Parathyroid adenoma (tissue), 2 donors: ENCODE measurements at regions not wholly inside any gene's neighbourhood (a gene's known extent, or its start where the extent isn't known, plus 50 kb on each side); places are given as distances from the start of the nearest gene placed in this dataset.

ENCODE experiments used
- H2AFZ ChIP-seq: fragments of 300-600 bp; sonication (generic); one replicate; pipeline ENCODE4 v1.7.0; 2017; ENCODE audit warnings: antibody characterized with exemption, mild to moderate bottlenecking
- H3K27ac ChIP-seq: fragments of 300-600 bp; sonication (generic); one replicate; pipeline ENCODE4 v1.7.0; 2017
- H3K27me3 ChIP-seq: fragments of 300-600 bp; sonication (generic); one replicate; pipeline ENCODE4 v1.7.0; 2017; ENCODE audit warnings: low read length; ENCODE audit not compliant: control insufficient read depth, insufficient read depth
- H3K36me3 ChIP-seq: fragments of 300-600 bp; sonication (generic); one replicate; pipeline ENCODE4 v1.7.0; 2017; ENCODE audit warnings: low read length; ENCODE audit not compliant: control insufficient read depth, insufficient read depth
- H3K4me1 ChIP-seq: fragments of 300-600 bp; sonication (generic); one replicate; pipeline ENCODE4 v1.7.0; 2017; ENCODE audit warnings: control low read depth
- H3K4me2 ChIP-seq: fragments of 300-600 bp; sonication (generic); one replicate; pipeline ENCODE4 v1.7.0; 2017; ENCODE audit warnings: low read length
- H3K4me3 ChIP-seq: fragments of 300-600 bp; sonication (generic); one replicate; pipeline ENCODE4 v1.7.0; 2017; ENCODE audit warnings: low read depth, low read length
- H3K79me2 ChIP-seq: fragments of 300-600 bp; sonication (generic); one replicate; pipeline ENCODE4 v1.7.0; 2017; ENCODE audit warnings: control low read depth
- H3K9ac ChIP-seq: fragments of 300-600 bp; sonication (generic); one replicate; pipeline ENCODE4 v1.7.0; 2017; ENCODE audit warnings: mild to moderate bottlenecking
- H3K9me3 ChIP-seq: fragments of 300-600 bp; sonication (generic); one replicate; pipeline ENCODE4 v1.7.0; 2017; ENCODE audit warnings: low read length; ENCODE audit not compliant: control insufficient read depth
- CTCF ChIP-seq: fragments of 300-600 bp; sonication (generic); IDR thresholded peaks from one replicate; pipeline ENCODE4 v1.7.0; 2017; ENCODE audit warnings: antibody characterized with exemption, mild to moderate bottlenecking
- donor health status: primary hyperparathyroidism.

GRCh38 chr16:86419518-86419917, 90.8 kb upstream of the FOXF1 start:
- Histone ChIP-seq H3K27me3 (no peaks in the 10 kb centered on the region), H3K4me3 (no peak overlapping the region), H2AFZ (no peak overlapping the region), H3K36me3 (no peaks in the 10 kb centered on the region), H3K9ac (no peak overlapping the region), H3K4me2 (no peak overlapping the region), H3K27ac (no peak overlapping the region), H3K4me1 (no peaks in the 10 kb centered on the region), H3K79me2 (no peaks in the 10 kb centered on the region), H3K9me3 (no peaks in the 10 kb centered on the region)
- TF ChIP-seq CTCF = no peak

DNA sequence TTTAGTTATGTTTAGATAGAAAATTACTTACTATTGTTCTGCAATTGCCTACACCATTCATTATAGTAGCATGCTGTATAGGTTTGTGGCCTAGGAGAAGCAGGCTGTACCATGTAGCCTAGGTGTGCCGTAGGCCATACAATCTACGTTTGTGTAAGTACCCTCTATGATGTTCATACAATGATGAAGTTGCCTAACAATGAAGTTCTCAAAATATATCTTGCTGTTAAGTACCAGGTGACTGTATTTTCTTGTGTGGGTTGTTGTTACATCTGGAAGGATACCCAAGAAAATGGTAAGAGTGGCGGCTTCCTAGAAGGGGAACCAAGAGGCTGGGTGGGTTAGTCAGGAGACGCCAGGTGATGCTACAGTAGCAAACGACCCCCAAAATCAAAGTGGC, 88.3 kb upstream of the FOXF1 start:
- no peaks in the 10 kb centered on the region for H3K79me2 ChIP-seq
- no peaks in the 10 kb centered on the region for H3K4me1 ChIP-seq
- no peak overlapping the region for H3K4me2 ChIP-seq
- no peak for TF ChIP-seq CTCF
- no peaks in the 10 kb centered on the region for H3K27me3 ChIP-seq
- no peak overlapping the region for H2AFZ ChIP-seq
- H3K4me3 ChIP-seq = no peak overlapping the region
- H3K9ac ChIP-seq = no peak overlapping the region
- no peak overlapping the region for H3K27ac ChIP-seq
- no peaks in the 10 kb centered on the region for H3K36me3 ChIP-seq
- H3K9me3 ChIP-seq = no peaks in the 10 kb centered on the region

DNA sequence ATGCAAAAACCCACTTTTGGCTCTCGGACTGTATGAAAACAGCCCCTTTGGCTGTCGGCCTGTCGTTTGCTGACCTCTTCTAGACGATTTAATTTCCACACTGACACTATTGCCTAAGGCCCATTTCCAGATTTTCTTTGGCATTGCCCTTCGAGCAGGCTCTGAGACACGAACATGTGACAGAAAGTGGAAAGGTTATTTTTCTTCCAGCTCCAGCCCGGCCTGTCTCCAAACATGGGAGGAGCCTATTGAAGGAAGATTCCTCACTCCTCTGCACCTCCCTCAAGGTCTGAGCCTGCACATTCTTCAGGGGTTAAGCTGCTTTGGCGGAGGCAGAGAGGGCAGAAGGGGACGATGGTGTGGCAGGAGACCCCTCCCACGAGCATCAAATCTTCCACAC, 85.9 kb upstream of the FOXF1 start:
- no peak overlapping the region for H3K4me2 ChIP-seq
- H3K79me2 ChIP-seq = no peaks in the 10 kb centered on the region
- H3K4me3 ChIP-seq = no peak overlapping the region
- H3K36me3 ChIP-seq = no peaks in the 10 kb centered on the region
- no peak overlapping the region for H2AFZ ChIP-seq
- H3K27me3 ChIP-seq = no peaks in the 10 kb centered on the region
- no peaks in the 10 kb centered on the region for H3K9me3 ChIP-seq
- no peak for TF ChIP-seq CTCF
- H3K9ac ChIP-seq = no peak overlapping the region
- H3K27ac ChIP-seq = no peak overlapping the region
- H3K4me1 ChIP-seq = no peaks in the 10 kb centered on the region

GRCh38 chr16:86424985-86425384, 85.3 kb upstream of the FOXF1 start:
- H3K79me2 ChIP-seq = no peaks in the 10 kb centered on the region
- no peak overlapping the region for H3K4me3 ChIP-seq
- H3K9me3 ChIP-seq = no peaks in the 10 kb centered on the region
- H3K4me1 ChIP-seq = no peaks in the 10 kb centered on the region
- H3K4me2 ChIP-seq = no peak overlapping the region
- H3K27ac ChIP-seq = no peak overlapping the region
- no peaks in the 10 kb centered on the region for H3K27me3 ChIP-seq
- no peak overlapping the region for H2AFZ ChIP-seq
- H3K36me3 ChIP-seq = no peaks in the 10 kb centered on the region
- H3K9ac ChIP-seq = no peak overlapping the region
- no peak for TF ChIP-seq CTCF

DNA sequence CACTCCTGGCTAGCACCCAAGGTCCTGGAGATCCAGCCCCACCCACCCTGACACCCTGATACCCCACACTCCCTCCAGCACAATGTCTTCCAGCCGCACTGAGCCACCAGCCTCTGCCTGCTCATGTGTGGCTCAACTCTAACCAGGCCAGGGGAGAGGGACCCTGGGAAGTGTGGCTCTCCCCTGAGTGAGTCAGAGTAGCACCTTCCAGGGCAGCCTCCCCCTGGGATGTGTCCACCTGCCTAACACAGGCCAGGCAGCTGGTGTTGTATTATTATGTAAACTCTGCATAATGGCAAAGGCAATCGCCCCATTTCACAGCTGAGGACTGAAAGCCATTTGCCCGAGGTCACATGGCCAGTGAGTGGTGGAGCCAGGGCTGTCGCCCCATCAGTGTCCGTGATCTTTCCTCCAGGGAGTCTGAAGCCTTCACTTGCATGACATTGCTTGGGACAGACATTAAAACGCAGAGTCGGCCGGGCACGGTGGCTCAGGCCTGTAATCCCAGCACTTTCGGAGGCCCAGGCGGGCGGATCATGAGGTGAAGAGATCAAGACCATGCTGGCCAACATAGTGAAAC, 84.2 kb upstream of the FOXF1 start:
- no peak overlapping the region for H3K27ac ChIP-seq
- TF ChIP-seq CTCF = no peak

More for the DNA sequence above, 84.2 kb upstream of the FOXF1 start:
- Histone ChIP-seq H2AFZ (no peak overlapping the region), H3K4me1 (no peaks in the 10 kb centered on the region), H3K9me3 (no peaks in the 10 kb centered on the region), H3K27me3 (no peaks in the 10 kb centered on the region), H3K4me3 (no peak overlapping the region), H3K9ac (no peak overlapping the region), H3K36me3 (no peaks in the 10 kb centered on the region), H3K79me2 (no peaks in the 10 kb centered on the region), H3K4me2 (no peak overlapping the region)
